Ishikawa (cell line): ENCODE measurements at regions not wholly inside any gene's neighbourhood (a gene's known extent, or its start where the extent isn't known, plus 50 kb on each side); places are given as distances from the start of the nearest gene placed in this dataset.

Experiments
- CEBPB ChIP-seq: IDR thresholded peaks from 2 replicates; pipeline ENCODE4 v1.6.1; 2012
- CREB1 ChIP-seq: IDR thresholded peaks from 2 replicates; pipeline ENCODE4 v1.6.1; 2012; ENCODE audit warnings: low read depth
- EGR1 ChIP-seq: IDR thresholded peaks from 2 replicates; pipeline ENCODE4 v1.6.1; 2012
- EP300 ChIP-seq: IDR thresholded peaks from 2 replicates; pipeline ENCODE4 v1.6.1; 2012; ENCODE audit warnings: borderline replicate concordance
- FOXM1 ChIP-seq: IDR thresholded peaks from 2 replicates; pipeline ENCODE4 v1.6.1; 2012; ENCODE audit warnings: low read depth, borderline replicate concordance
- MAX ChIP-seq: IDR thresholded peaks from 2 replicates; pipeline ENCODE4 v1.6.1; 2012
- NFIC ChIP-seq: IDR thresholded peaks from 2 replicates; pipeline ENCODE4 v1.6.1; 2012
- RAD21 ChIP-seq: IDR thresholded peaks from 2 replicates; pipeline ENCODE4 v1.6.1; 2012; ENCODE audit warnings: low read depth
- REST ChIP-seq: IDR thresholded peaks from 2 replicates; pipeline ENCODE4 v1.6.1; 2012; ENCODE audit warnings: low read depth, mild to moderate bottlenecking
- TAF1 ChIP-seq: IDR thresholded peaks from 2 replicates; pipeline ENCODE4 v1.6.1; 2012; ENCODE audit warnings: low read depth, mild to moderate bottlenecking
- TCF12 ChIP-seq: IDR thresholded peaks from 2 replicates; pipeline ENCODE4 v1.6.1; 2012; ENCODE audit warnings: low read depth
- TEAD4 ChIP-seq: IDR thresholded peaks from 2 replicates; pipeline ENCODE4 v1.6.1; 2012
- USF1 ChIP-seq: IDR thresholded peaks from 2 replicates; pipeline ENCODE4 v1.6.1; 2012
- YY1 ChIP-seq: IDR thresholded peaks from 2 replicates; pipeline ENCODE4 v1.6.1; 2012; ENCODE audit warnings: low read depth
- ZBTB7A ChIP-seq: IDR thresholded peaks from 2 replicates; pipeline ENCODE4 v1.6.1; 2012; ENCODE audit warnings: low read depth

GRCh38 chr6:170089963-170090362, 200.9 kb downstream of the DLL1 start:
- TF ChIP-seq EP300 (no peak), CEBPB (no peak), TCF12 (no peak), TEAD4 (no peak), CREB1 (no peak), ZBTB7A (no peak), TAF1 (no peak), EGR1 (no peak), YY1 (no peak), REST (no peak), RAD21 (no peak), MAX (no peak), NFIC (no peak)

- TF ChIP-seq TEAD4 (no peak), NFIC (no peak), RAD21 (no peak), TCF12 (no peak), EGR1 (no peak), FOXM1 (no peak), TAF1 (no peak), CREB1 (no peak), CEBPB (no peak), MAX (no peak), EP300 (no peak), YY1 (no peak), ZBTB7A (no peak), REST (no peak)
Observed at GRCh38 chr6:170088582-170088955, 202.3 kb downstream of the DLL1 start.

- no peak for TF ChIP-seq CEBPB
- TF ChIP-seq REST = no peak
- TF ChIP-seq EGR1 = no peak
- TF ChIP-seq USF1 = no peak
- no peak for TF ChIP-seq ZBTB7A
- TF ChIP-seq EP300 = no peak
- TF ChIP-seq MAX = no peak
- TF ChIP-seq TCF12 = no peak
- no peak for TF ChIP-seq TAF1
- TF ChIP-seq YY1 = no peak
- no peak for TF ChIP-seq CREB1
Observed at GRCh38 chr6:170087941-170088581, 202.8 kb downstream of the DLL1 start.

- TF ChIP-seq CEBPB (no peak), TEAD4 (no peak), EP300 (no peak), YY1 (no peak), NFIC (no peak), ZBTB7A (no peak), EGR1 (no peak), FOXM1 (no peak), TAF1 (no peak), MAX (no peak), CREB1 (no peak), REST (no peak)
Observed at GRCh38 chr6:170086639-170087420, 204.0 kb downstream of the DLL1 start.
